ENCODE measurements at regions not wholly inside any gene's neighbourhood (a gene's known extent, or its start where the extent isn't known, plus 50 kb on each side); places are given as distances from the start of the nearest gene placed in this dataset.

DNA sequence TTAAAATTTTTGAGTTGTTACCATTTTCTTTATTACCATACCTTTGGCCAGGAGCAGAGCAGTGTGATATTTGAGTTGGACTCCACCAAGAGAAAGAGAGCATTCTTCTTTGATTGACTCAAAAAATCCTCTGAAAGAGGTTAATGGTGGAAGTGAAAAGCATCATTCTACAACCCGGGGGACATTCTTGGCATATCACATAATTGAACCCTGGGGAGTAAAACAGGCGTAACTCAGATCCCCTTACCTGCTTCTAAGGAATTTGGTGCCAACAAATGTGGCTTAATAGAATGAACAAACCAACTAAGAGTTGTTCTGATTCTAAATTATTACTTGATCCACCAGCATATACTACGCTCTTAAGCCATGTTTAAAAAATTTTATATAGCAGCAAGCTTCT, 351.1 kb upstream of the DEPDC1 start:
- TF ChIP-seq POLR2A (IDR thresholded peaks at IDR 0.05) (no peak), POLR2AphosphoS5 (IDR thresholded peaks at IDR 0.05) (no peak)
- TF ChIP-seq, protein P1, sequence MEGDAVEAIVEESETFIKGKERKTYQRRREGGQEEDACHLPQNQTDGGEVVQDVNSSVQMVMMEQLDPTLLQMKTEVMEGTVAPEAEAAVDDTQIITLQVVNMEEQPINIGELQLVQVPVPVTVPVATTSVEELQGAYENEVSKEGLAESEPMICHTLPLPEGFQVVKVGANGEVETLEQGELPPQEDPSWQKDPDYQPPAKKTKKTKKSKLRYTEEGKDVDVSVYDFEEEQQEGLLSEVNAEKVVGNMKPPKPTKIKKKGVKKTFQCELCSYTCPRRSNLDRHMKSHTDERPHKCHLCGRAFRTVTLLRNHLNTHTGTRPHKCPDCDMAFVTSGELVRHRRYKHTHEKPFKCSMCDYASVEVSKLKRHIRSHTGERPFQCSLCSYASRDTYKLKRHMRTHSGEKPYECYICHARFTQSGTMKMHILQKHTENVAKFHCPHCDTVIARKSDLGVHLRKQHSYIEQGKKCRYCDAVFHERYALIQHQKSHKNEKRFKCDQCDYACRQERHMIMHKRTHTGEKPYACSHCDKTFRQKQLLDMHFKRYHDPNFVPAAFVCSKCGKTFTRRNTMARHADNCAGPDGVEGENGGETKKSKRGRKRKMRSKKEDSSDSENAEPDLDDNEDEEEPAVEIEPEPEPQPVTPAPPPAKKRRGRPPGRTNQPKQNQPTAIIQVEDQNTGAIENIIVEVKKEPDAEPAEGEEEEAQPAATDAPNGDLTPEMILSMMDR (IDR thresholded peaks at IDR 0.05): no peak

Measured in breast epithelium (tissue), 3 donors.